ENCODE measurements at regions not wholly inside any gene's neighbourhood (a gene's known extent, or its start where the extent isn't known, plus 50 kb on each side); places are given as distances from the start of the nearest gene placed in this dataset.

DNA sequence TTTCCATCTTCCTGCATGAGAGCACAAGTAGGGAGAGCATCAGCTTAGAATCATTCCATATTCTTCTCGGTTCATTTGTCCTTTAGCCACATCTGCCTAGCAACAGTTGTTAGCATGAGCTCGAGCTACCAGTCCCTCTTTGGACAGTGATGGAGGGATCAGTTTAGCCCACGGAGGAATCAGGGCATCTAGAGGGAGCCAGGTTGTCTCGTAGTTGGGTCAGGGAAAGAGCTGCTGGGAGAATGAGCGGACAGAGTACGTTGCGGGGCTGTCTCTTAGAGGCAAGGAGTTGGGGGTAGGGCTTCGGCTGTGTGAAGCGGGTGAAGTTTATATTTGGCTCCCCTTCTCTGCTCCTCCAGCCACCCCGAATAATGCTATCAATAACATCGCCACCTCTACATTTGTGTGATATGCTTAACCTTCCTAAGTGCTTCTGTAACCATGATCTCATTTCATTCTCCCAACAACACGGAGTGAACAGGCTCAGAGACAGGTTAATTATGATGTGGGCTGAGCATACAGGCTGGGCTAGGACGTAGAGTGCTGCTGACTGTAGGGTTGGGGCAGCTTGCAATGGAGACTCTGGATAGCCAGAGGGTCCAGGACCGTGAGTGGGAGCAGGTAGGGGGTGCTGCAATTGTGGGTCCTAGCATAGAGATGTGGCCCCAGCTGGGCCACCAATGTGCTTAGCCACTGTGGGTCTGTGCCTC, 72.6 kb downstream of the FRMPD3 start:
- TF ChIP-seq, protein P1, sequence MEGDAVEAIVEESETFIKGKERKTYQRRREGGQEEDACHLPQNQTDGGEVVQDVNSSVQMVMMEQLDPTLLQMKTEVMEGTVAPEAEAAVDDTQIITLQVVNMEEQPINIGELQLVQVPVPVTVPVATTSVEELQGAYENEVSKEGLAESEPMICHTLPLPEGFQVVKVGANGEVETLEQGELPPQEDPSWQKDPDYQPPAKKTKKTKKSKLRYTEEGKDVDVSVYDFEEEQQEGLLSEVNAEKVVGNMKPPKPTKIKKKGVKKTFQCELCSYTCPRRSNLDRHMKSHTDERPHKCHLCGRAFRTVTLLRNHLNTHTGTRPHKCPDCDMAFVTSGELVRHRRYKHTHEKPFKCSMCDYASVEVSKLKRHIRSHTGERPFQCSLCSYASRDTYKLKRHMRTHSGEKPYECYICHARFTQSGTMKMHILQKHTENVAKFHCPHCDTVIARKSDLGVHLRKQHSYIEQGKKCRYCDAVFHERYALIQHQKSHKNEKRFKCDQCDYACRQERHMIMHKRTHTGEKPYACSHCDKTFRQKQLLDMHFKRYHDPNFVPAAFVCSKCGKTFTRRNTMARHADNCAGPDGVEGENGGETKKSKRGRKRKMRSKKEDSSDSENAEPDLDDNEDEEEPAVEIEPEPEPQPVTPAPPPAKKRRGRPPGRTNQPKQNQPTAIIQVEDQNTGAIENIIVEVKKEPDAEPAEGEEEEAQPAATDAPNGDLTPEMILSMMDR (IDR thresholded peaks at IDR 0.05), result no peak
- no peak for TF ChIP-seq ZFX (IDR thresholded peaks at IDR 0.05; ENCODE audit: borderline replicate concordance)
